ENCODE measurements at regions not wholly inside any gene's neighbourhood (a gene's known extent, or its start where the extent isn't known, plus 50 kb on each side); places are given as distances from the start of the nearest gene placed in this dataset.
"Not testable (repeated sequence)": the region's sequence is repeated elsewhere in the genome, so short reads cannot be mapped to it uniquely, and the experiment has no call there.

GRCh38 chr3:33940736-33941135 is 142.3 kb downstream of the PDCD6IP start:
- TF ChIP-seq CTCF (IDR thresholded peaks at IDR 0.05; ENCODE audit: low read depth, low read length) (no peak), MYC (IDR thresholded peaks at IDR 0.05; ENCODE audit: low read depth, low read length) (no peak), MAX (IDR thresholded peaks at IDR 0.05; ENCODE audit: low read depth, low read length) (no peak), POLR2A (IDR thresholded peaks at IDR 0.05; ENCODE audit: extremely low read depth, insufficient read length) (no peak)
- no peak for DNase-seq (ENCODE audit: low read depth)
- no peak overlapping the region for H3K4me3 ChIP-seq (ENCODE audit: low read depth, low read length)

GRCh38 chr3:33941804-33942203 is 143.4 kb downstream of the PDCD6IP start:
- no peak overlapping the region for H3K4me3 ChIP-seq (ENCODE audit: low read depth, low read length)
- no peak for DNase-seq (ENCODE audit: low read depth)
- no peak for TF ChIP-seq MAX (IDR thresholded peaks at IDR 0.05; ENCODE audit: low read depth, low read length)
- TF ChIP-seq MYC (IDR thresholded peaks at IDR 0.05; ENCODE audit: low read depth, low read length): no peak
- no peak for TF ChIP-seq CTCF (IDR thresholded peaks at IDR 0.05; ENCODE audit: low read depth, low read length)
- no peak for TF ChIP-seq POLR2A (IDR thresholded peaks at IDR 0.05; ENCODE audit: extremely low read depth, insufficient read length)

- no peak for DNase-seq (ENCODE audit: low read depth)
- TF ChIP-seq POLR2A (IDR thresholded peaks at IDR 0.05; ENCODE audit: extremely low read depth, insufficient read length) (no peak), MAX (IDR thresholded peaks at IDR 0.05; ENCODE audit: low read depth, low read length) (no peak)
Observed at GRCh38 chr3:33942483-33943150, 144.2 kb downstream of the PDCD6IP start.

GRCh38 chr3:33943277-33943676 is 144.8 kb downstream of the PDCD6IP start:
- H3K4me3 ChIP-seq (ENCODE audit: low read depth, low read length): no peak overlapping the region
- TF ChIP-seq POLR2A (IDR thresholded peaks at IDR 0.05; ENCODE audit: extremely low read depth, insufficient read length) (no peak), MAX (IDR thresholded peaks at IDR 0.05; ENCODE audit: low read depth, low read length) (no peak), MYC (IDR thresholded peaks at IDR 0.05; ENCODE audit: low read depth, low read length) (no peak), CTCF (IDR thresholded peaks at IDR 0.05; ENCODE audit: low read depth, low read length) (no peak)
- DNase-seq (ENCODE audit: low read depth): no peak

More at GRCh38 chr3:33942483-33943150, 144.2 kb downstream of the PDCD6IP start:
- H3K4me3 ChIP-seq (ENCODE audit: low read depth, low read length): no peak overlapping the region

- not testable (repeated sequence) for H3K4me3 ChIP-seq (ENCODE audit: low read depth, low read length); DNase-seq (ENCODE audit: low read depth)
Observed at GRCh38 chr3:33946612-33947011, 148.2 kb downstream of the PDCD6IP start.

GRCh38 chr3:33947272-33948195 is 149.1 kb downstream of the PDCD6IP start:
- TF ChIP-seq POLR2A (IDR thresholded peaks at IDR 0.05; ENCODE audit: extremely low read depth, insufficient read length) (no peak), MYC (IDR thresholded peaks at IDR 0.05; ENCODE audit: low read depth, low read length) (no peak), CTCF (IDR thresholded peaks at IDR 0.05; ENCODE audit: low read depth, low read length) (no peak), MAX (IDR thresholded peaks at IDR 0.05; ENCODE audit: low read depth, low read length) (no peak)
- DNase-seq (ENCODE audit: low read depth): no peak
- H3K4me3 ChIP-seq (ENCODE audit: low read depth, low read length): no peak overlapping the region
